Activated CD4-positive, CD25-positive, alpha-beta regulatory T cell treated with anti-CD3 and anti-CD28 coated beads, Interleukin-2, amount 50 U/mL, for 24 hours (primary cell): ENCODE measurements at regions not wholly inside any gene's neighbourhood (a gene's known extent, or its start where the extent isn't known, plus 50 kb on each side); places are given as distances from the start of the nearest gene placed in this dataset.

ENCODE experiments used
- ATAC-seq, 2 donors: fragments of 150-1000 bp; cut with Tn5 transposase; one replicate each; pipeline ENCODE4 v1.10.0; 2021; ENCODE audit warnings: mild to moderate bottlenecking in 1 of 2, moderate library complexity in 1 of 2

- ATAC-seq = no peak
These were observed 254.8 kb upstream of the IRX4 start for GRCh38 chr5:2137444-2138050.

- no peak for ATAC-seq
These were observed 254.1 kb upstream of the IRX4 start for GRCh38 chr5:2136728-2137333.

- ATAC-seq = no peak
These were observed 253.1 kb upstream of the IRX4 start for GRCh38 chr5:2135833-2136232.

GRCh38 chr5:2135354-2135753 lies 252.6 kb upstream of the IRX4 start:
- no peak for ATAC-seq

- ATAC-seq = no peak
These were observed 252.0 kb upstream of the IRX4 start for GRCh38 chr5:2134543-2135292.

- no peak for ATAC-seq
These were observed 251.2 kb upstream of the IRX4 start for GRCh38 chr5:2133936-2134335.

GRCh38 chr5:2133080-2133479 lies 250.4 kb upstream of the IRX4 start:
- ATAC-seq = no peak

- no peak for ATAC-seq
These were observed 249.7 kb upstream of the IRX4 start for GRCh38 chr5:2132497-2132847.

- no peak for ATAC-seq
These were observed 249.2 kb upstream of the IRX4 start for GRCh38 chr5:2131826-2132496.

- ATAC-seq = no peak
These were observed 248.5 kb upstream of the IRX4 start for GRCh38 chr5:2131196-2131595.

- ATAC-seq = no peak
These were observed 247.6 kb upstream of the IRX4 start for GRCh38 chr5:2130361-2130760.

GRCh38 chr5:2129568-2130272 lies 247.0 kb upstream of the IRX4 start:
- ATAC-seq = no peak

- no peak for ATAC-seq
These were observed 246.1 kb upstream of the IRX4 start for GRCh38 chr5:2128686-2129355.

- no peak for ATAC-seq
These were observed 243.8 kb upstream of the IRX4 start for GRCh38 chr5:2126512-2126911.

GRCh38 chr5:2125901-2126265 lies 243.2 kb upstream of the IRX4 start:
- no peak for ATAC-seq

- no peak for ATAC-seq
These were observed 242.6 kb upstream of the IRX4 start for GRCh38 chr5:2125171-2125900.

GRCh38 chr5:2124434-2125170 lies 241.9 kb upstream of the IRX4 start:
- no peak for ATAC-seq

GRCh38 chr5:2123874-2124273 lies 241.1 kb upstream of the IRX4 start:
- no peak for ATAC-seq

- ATAC-seq = no peak
These were observed 237.6 kb upstream of the IRX4 start for GRCh38 chr5:2120361-2120760.

- ATAC-seq = no peak
These were observed 236.8 kb upstream of the IRX4 start for GRCh38 chr5:2119573-2119972.
